ENCODE measurements at regions not wholly inside any gene's neighbourhood (a gene's known extent, or its start where the extent isn't known, plus 50 kb on each side); places are given as distances from the start of the nearest gene placed in this dataset.

- DNase-seq (ENCODE audit: low spot score): no peak
- TF ChIP-seq EZH2phosphoT487 (IDR thresholded peaks at IDR 0.05; ENCODE audit: borderline replicate concordance, low read depth, low read length): no peak
- TF ChIP-seq CTCF (conservative IDR thresholded peaks at IDR 0.05; ENCODE audit: low read length): no peak
- no peak overlapping the region for H3K4me2 ChIP-seq (ENCODE audit: low read length)
- H3K4me1 ChIP-seq (ENCODE audit: insufficient read depth, low read length, poor library complexity, severe bottlenecking): peaks cover 27% of the 10 kb centered on the region
- H3K27ac ChIP-seq (ENCODE audit: low read depth, low read length, poor library complexity, severe bottlenecking): no peak overlapping the region
- ChIA-PET CTCF (ENCODE audit: unreplicated experiment) (no interaction called here), POLR2A (interaction anchor here (0.7 kb wide), 1 partner anchor 11 kb away, joined by 3 read pairs; no protein-coding TSS in a partner anchor)
- H3K79me2 ChIP-seq (ENCODE audit: insufficient read depth, low read depth, low read length): no peaks in the 10 kb centered on the region
- H3K9me3 ChIP-seq (ENCODE audit: low read length): no peaks in the 10 kb centered on the region
- no peaks in the 10 kb centered on the region for H4K20me1 ChIP-seq (ENCODE audit: insufficient read depth, low read length)
- intact Hi-C loops (cut with micrococcal nuclease; ENCODE audit: unreplicated experiment): no loop called here
- no peak overlapping the region for H3K4me3 ChIP-seq (ENCODE audit: low read depth, low read length, poor library complexity, severe bottlenecking)
- H2AFZ ChIP-seq (ENCODE audit: low read length): no peak overlapping the region
- no peaks in the 10 kb centered on the region for H3K9me2 ChIP-seq (ENCODE audit: insufficient read depth, low read length)
- no TSS peak for BruUV-seq (replicated peaks)
- no peaks in the 10 kb centered on the region for H3K36me3 ChIP-seq (ENCODE audit: insufficient read depth, low read length)
Observed at GRCh38 chr22:19593991-19594569, 69.9 kb upstream of the CLDN5 start.

- no TSS peak for BruUV-seq (replicated peaks)
- no peaks in the 10 kb centered on the region for H3K36me3 ChIP-seq (ENCODE audit: insufficient read depth, low read length)
- CTCF ChIA-PET (ENCODE audit: unreplicated experiment): no interaction called here
- no peak overlapping the region for H3K27ac ChIP-seq (ENCODE audit: low read depth, low read length, poor library complexity, severe bottlenecking)
- H4K20me1 ChIP-seq (ENCODE audit: insufficient read depth, low read length): no peaks in the 10 kb centered on the region
- H3K9me3 ChIP-seq (ENCODE audit: low read length): no peaks in the 10 kb centered on the region
- DNase-seq (ENCODE audit: low spot score): no peak
- H3K79me2 ChIP-seq (ENCODE audit: insufficient read depth, low read depth, low read length): no peaks in the 10 kb centered on the region
- H3K4me1 ChIP-seq (ENCODE audit: insufficient read depth, low read length, poor library complexity, severe bottlenecking): peaks cover 27% of the 10 kb centered on the region
- no peak overlapping the region for H3K4me3 ChIP-seq (ENCODE audit: low read depth, low read length, poor library complexity, severe bottlenecking)
- H3K4me2 ChIP-seq (ENCODE audit: low read length): no peak overlapping the region
- no peak overlapping the region for H2AFZ ChIP-seq (ENCODE audit: low read length)
- intact Hi-C loops (cut with micrococcal nuclease; ENCODE audit: unreplicated experiment): no loop called here
- H3K9me2 ChIP-seq (ENCODE audit: insufficient read depth, low read length): no peaks in the 10 kb centered on the region
- POLR2A ChIA-PET: interaction anchor here (0.6 to 1.1 kb wide), 4 partner anchors 12 to 494 kb away, joined by 3 to 4 read pairs (median 4); no protein-coding TSS in a partner anchor
- TF ChIP-seq EZH2phosphoT487 (IDR thresholded peaks at IDR 0.05; ENCODE audit: borderline replicate concordance, low read depth, low read length) (no peak), CTCF (conservative IDR thresholded peaks at IDR 0.05; ENCODE audit: low read length) (no peak)
Observed at GRCh38 chr22:19595532-19595931, 71.3 kb upstream of the CLDN5 start.

GRCh38 chr22:19596680-19597398 is 72.6 kb upstream of the CLDN5 start:
- POLR2A ChIA-PET: interaction anchor here (0.5 to 1.2 kb wide), 8 partner anchors 12 to 1549 kb away, joined by 3 to 5 read pairs (median 4); partner anchors contain the start of gene CDC45
- CTCF ChIA-PET (ENCODE audit: unreplicated experiment): no interaction called here
- Histone ChIP-seq H3K4me1 (ENCODE audit: insufficient read depth, low read length, poor library complexity, severe bottlenecking) (peaks cover 27% of the 10 kb centered on the region), H2AFZ (ENCODE audit: low read length) (peak overlapping the region; percentile 51), H3K36me3 (ENCODE audit: insufficient read depth, low read length) (no peaks in the 10 kb centered on the region), H3K27ac (ENCODE audit: low read depth, low read length, poor library complexity, severe bottlenecking) (peak overlapping the region; percentile 84), H3K4me2 (ENCODE audit: low read length) (peak overlapping the region; percentile 74), H3K9me2 (ENCODE audit: insufficient read depth, low read length) (no peaks in the 10 kb centered on the region), H3K4me3 (ENCODE audit: low read depth, low read length, poor library complexity, severe bottlenecking) (peak overlapping the region; percentile 4), H3K9me3 (ENCODE audit: low read length) (no peaks in the 10 kb centered on the region), H3K79me2 (ENCODE audit: insufficient read depth, low read depth, low read length) (no peaks in the 10 kb centered on the region), H4K20me1 (ENCODE audit: insufficient read depth, low read length) (no peaks in the 10 kb centered on the region)
- DNase-seq (ENCODE audit: low spot score): peak; percentile 51
- TF ChIP-seq EZH2phosphoT487 (IDR thresholded peaks at IDR 0.05; ENCODE audit: borderline replicate concordance, low read depth, low read length) (no peak), CTCF (conservative IDR thresholded peaks at IDR 0.05; ENCODE audit: low read length) (no peak)
- no TSS peak for BruUV-seq (replicated peaks)
- intact Hi-C loops (cut with micrococcal nuclease; ENCODE audit: unreplicated experiment): loop anchor here (1.0 kb wide), 1 partner anchor 22 kb away; no protein-coding TSS in a partner anchor

All from OCI-LY7 (cell line).